C4-2B (cell line): ENCODE measurements at regions not wholly inside any gene's neighbourhood (a gene's known extent, or its start where the extent isn't known, plus 50 kb on each side); places are given as distances from the start of the nearest gene placed in this dataset.
"Not testable (repeated sequence)": the region's sequence is repeated elsewhere in the genome, so short reads cannot be mapped to it uniquely, and the experiment has no call there.

Experiments
- H3K27ac ChIP-seq: fragments of 450-650 bp; 2 replicates; pipeline ENCODE4 v1.5.1; 2017
- CTCF ChIP-seq: fragments of 450-650 bp; conservative IDR thresholded peaks from 2 replicates; pipeline ENCODE4 v1.5.1; 2017; ENCODE audit warnings: mild to moderate bottlenecking
- ZFX ChIP-seq: fragments of 450-650 bp; IDR thresholded peaks from 2 replicates; pipeline ENCODE4 v1.6.1; 2017

DNA sequence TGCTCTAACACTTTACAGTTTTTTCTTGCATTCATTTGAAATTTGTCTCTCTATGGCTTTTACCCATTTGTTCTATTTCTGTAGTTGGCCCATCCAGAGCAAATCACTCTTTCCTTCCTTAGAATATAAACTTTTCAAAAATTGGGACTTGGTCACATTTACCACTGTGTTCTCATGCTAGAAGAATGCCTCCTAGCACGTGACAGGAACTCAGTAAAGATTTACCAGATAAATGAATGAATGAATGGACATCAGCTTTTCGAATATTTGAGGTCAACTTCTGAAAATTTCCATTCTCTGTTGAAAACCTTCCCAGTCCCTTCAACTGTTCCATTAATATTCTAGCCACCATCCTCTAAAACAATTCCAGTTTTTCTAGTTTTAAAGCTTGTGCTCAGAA lies 294.5 kb downstream of the CD83 start:
- no peak for TF ChIP-seq ZFX
- no peak for TF ChIP-seq CTCF
- H3K27ac ChIP-seq = no peak overlapping the region

DNA sequence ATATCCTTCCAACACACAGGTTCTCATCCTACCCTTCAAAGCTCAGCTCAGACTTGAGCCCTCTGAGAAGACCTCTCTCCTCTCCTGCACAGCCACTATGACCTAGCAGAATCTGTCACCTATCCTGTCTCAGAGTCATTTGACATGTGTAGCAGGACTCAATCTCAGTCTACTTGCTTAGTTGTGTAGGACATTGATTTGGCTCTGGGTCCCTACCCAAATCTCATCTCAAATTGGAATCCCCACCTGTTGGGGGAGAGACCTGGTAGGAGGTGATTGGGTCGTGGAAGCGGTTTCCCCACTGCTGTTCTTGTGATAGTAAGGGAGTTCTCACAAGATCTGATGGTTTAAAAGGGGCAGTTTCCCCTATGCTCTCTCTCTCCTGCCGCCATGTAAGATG lies 297.9 kb downstream of the CD83 start:
- TF ChIP-seq ZFX = no peak
- no peak for TF ChIP-seq CTCF

DNA sequence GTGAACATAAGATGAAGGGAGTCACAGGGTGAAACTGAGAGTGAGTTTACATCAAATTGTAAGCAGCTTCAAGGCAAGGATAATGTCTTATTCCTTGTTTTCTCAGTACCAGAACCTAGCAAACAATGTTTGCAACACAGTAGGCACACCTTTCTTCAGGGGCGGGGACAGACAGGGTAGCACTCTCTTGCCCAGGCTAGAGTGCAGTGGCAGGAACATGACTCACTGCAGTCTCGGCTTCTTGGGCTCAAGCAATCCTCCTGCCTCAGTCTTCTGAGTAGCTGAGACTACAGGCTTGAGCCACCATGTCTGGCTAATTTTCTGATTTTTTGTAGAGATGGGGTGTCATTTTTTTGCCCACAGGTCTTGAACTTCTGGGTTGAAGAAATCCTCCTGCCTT lies 299.8 kb downstream of the CD83 start:
- H3K27ac ChIP-seq = no peak overlapping the region

More for the DNA sequence above, 297.9 kb downstream of the CD83 start:
- no peak overlapping the region for H3K27ac ChIP-seq

DNA sequence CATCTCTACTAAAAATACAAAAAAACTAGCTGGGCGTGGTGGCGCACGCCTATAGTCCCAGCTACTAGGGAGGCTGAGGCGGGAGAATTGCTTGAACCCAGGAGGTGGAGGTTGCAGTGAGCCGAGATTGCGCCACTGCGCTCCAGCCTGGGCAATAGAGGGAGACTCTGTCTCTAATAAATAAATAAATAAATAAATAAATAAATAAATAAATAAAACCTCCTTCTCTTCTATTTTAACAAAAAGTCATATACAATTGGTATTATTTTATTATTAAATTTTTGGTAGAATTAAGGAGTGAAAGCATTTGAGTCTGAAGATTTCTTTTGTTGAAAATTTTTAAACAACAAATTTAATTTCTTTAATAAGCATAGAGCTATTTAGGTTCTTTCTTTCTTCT lies 301.7 kb downstream of the CD83 start:
- not testable (repeated sequence) for H3K27ac ChIP-seq

More for the DNA sequence above, 299.8 kb downstream of the CD83 start:
- no peak for TF ChIP-seq CTCF

GRCh38 chr6:14422061-14422460 lies 304.5 kb downstream of the CD83 start:
- TF ChIP-seq CTCF (no peak), ZFX (no peak)
- H3K27ac ChIP-seq = no peak overlapping the region

DNA sequence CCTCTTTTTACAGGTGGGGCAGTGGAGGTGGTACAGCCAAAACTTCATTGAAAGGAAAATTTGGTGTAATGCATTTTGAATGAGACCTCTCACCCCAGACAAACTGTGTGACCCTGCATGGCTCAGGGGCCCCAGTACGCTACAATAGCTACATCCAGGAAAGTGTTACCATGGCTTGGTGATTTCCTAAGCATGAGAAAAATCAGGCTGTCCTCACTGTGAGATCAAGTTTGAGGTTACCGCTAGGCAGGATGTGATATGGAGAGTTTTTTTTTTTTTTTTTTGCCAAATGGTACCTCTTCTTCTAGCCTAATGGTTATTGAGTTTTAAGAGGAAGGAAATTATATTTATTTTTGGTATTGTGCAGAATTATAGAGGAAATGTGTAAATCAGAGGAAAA lies 305.3 kb downstream of the CD83 start:
- H3K27ac ChIP-seq = no peak overlapping the region
- TF ChIP-seq ZFX (no peak), CTCF (no peak)

DNA sequence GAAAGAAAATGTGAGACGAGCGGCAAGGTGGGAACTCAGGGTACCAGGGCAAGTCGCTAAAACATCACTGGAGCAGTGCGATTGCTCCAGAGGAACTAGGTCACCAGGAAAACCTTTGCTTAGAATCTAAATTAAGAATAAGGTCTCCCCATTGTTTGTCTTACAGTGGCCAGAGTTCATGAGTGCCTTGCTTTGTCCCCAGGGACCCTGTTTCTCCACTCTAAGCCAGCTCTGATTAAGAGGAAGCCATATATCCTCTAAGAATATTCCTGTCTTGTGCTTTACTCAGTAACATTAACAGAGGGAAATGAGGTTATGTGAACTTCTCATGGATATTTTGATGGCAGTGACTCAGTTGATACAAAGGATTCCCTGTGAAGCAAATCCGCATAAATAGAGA lies 305.8 kb downstream of the CD83 start:
- H3K27ac ChIP-seq = no peak overlapping the region
- TF ChIP-seq CTCF (no peak), ZFX (no peak)

GRCh38 chr6:14423955-14424354 lies 306.4 kb downstream of the CD83 start:
- no peak overlapping the region for H3K27ac ChIP-seq
- TF ChIP-seq ZFX = no peak

DNA sequence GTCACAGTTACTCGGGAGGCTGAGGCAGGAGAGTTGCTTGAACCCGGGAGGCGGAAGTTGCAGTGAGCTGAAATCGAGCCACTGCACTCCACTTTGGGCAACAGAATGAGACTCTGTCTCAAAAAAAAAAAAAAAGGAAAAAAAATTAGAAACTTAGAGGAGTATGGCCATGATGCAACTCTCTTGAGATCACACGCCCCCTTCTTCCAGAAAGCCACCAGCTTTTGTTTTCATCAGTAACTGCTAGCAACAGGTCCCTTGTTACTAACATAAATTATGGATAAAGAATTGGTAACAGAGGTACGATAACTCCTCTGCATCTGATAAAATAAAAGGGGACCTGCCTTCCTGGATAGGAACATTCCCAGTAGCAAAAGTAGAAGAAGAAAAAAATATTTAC lies 308.2 kb downstream of the CD83 start:
- TF ChIP-seq ZFX (no peak), CTCF (no peak)
- H3K27ac ChIP-seq = no peak overlapping the region
